GM12864 (cell line): ENCODE measurements at regions not wholly inside any gene's neighbourhood (a gene's known extent, or its start where the extent isn't known, plus 50 kb on each side); places are given as distances from the start of the nearest gene placed in this dataset.
"Not testable (repeated sequence)": the region's sequence is repeated elsewhere in the genome, so short reads cannot be mapped to it uniquely, and the experiment has no call there.

Source experiments
- DNase-seq: peaks from one replicate; pipeline ENCODE4 v3.0.0-alpha.2; 2011; ENCODE audit warnings: low read depth
- H3K4me3 ChIP-seq: 2 replicates; pipeline ENCODE4 v1.5.1; 2011; ENCODE audit warnings: mild to moderate bottlenecking, low read depth, low read length, control low read depth
- TF ChIP-seq, protein P1 (sequence below): IDR thresholded peaks from 2 replicates; pipeline ENCODE4 v1.5.1; 2011; ENCODE audit warnings: low read depth, mild to moderate bottlenecking, moderate library complexity, low read length, control low read depth, inconsistent platforms; ENCODE audit errors: missing control alignments

DNA sequence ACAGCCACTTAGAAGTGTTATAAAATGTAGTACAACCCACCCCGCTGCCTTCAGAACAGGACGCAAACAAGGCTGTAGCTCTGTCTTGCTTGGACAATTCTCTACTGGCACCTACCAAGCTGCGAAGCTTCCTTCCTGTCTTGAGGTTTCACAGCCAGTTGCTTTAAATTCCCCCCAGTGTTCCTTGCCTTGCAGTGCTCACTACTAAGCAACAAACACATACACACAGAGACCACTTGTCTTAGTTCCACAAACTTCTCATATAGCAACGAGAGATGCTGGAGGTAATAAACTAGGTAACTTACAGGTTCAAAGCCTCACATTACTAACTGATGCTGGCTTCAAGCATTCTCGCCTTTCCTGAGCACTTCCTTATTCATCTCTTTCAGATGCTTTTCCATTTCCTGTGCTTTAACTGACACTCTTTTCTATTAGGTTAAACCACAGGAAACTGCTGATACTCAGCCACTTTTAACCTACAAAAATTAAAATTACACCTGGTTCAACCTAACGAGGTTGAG lies 91.5 kb upstream of the PTGDR start:
- no peak overlapping the region for H3K4me3 ChIP-seq
- TF ChIP-seq, protein P1, sequence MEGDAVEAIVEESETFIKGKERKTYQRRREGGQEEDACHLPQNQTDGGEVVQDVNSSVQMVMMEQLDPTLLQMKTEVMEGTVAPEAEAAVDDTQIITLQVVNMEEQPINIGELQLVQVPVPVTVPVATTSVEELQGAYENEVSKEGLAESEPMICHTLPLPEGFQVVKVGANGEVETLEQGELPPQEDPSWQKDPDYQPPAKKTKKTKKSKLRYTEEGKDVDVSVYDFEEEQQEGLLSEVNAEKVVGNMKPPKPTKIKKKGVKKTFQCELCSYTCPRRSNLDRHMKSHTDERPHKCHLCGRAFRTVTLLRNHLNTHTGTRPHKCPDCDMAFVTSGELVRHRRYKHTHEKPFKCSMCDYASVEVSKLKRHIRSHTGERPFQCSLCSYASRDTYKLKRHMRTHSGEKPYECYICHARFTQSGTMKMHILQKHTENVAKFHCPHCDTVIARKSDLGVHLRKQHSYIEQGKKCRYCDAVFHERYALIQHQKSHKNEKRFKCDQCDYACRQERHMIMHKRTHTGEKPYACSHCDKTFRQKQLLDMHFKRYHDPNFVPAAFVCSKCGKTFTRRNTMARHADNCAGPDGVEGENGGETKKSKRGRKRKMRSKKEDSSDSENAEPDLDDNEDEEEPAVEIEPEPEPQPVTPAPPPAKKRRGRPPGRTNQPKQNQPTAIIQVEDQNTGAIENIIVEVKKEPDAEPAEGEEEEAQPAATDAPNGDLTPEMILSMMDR, result no peak
- peak; percentile 12 for DNase-seq

DNA sequence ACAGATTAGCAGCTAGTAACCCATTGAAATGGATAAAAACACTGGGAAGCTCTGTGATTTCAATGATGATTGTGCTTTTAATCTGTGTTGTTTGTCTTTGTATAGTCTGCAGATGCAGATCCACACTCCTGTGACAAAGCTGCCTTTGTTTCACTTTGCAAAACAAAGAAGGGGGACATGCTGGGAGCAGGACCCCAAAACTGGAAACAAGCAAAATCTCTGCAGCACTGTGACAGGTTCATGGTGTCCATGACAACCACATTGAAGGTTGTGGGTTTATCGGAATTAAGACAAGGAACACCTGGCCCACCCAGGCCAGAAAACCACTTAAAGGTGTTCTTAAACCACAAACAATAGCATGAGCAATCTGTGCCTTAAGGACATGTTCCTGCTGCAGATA lies 95.6 kb upstream of the PTGDR start:
- not testable (repeated sequence) for DNase-seq, H3K4me3 ChIP-seq

DNA sequence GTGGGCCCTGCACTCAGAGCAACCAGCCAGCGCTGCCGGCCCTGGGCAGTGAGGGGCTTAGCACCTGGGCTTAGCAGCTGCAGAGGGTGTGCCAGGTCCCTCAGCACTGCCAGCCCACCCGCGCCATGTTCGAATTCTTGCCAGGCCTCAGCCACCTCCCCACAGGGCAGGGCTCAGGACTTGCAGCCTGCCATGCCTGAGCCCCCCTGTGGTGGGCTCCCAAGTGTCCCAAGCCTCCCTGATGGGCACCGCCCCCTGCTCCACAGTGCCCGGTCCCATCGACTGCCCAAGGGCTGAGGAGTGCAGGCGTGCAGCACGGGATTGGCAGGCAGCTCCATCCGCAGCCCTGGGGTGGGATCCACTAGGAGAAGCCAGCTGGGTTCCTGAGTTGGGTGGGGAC lies 98.0 kb upstream of the NID2 start:
- no peak overlapping the region for H3K4me3 ChIP-seq
- DNase-seq, result no peak
- TF ChIP-seq, protein P1, result no peak

DNA sequence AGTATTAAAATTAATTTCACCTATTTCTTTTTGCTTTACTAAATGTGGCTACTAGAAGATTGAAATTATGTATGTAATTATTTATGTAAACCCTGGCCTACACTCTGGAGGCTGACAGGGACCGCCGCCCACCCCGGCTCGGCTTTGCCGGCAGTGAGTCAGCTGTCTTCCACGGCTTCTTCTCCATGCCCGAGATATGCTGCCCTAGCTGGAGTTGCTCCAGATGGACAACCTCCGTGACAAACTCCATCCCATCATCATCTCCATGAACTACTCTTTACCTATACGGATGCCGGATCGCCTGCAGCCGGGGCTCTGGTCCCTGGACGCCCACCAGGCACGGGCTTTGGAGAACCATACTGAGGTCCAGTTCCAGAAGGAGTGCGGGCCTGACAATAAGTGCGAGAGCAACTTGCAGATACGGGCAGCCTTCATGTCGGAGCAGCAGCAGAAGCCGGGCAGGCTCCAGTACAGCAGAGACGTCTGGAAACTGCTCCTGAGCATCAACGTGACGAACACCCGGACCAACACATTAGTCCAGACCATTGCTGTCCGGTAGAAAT lies 86.9 kb upstream of the NID2 start:
- TF ChIP-seq, protein P1, result no peak
- DNase-seq, result no peak

DNA sequence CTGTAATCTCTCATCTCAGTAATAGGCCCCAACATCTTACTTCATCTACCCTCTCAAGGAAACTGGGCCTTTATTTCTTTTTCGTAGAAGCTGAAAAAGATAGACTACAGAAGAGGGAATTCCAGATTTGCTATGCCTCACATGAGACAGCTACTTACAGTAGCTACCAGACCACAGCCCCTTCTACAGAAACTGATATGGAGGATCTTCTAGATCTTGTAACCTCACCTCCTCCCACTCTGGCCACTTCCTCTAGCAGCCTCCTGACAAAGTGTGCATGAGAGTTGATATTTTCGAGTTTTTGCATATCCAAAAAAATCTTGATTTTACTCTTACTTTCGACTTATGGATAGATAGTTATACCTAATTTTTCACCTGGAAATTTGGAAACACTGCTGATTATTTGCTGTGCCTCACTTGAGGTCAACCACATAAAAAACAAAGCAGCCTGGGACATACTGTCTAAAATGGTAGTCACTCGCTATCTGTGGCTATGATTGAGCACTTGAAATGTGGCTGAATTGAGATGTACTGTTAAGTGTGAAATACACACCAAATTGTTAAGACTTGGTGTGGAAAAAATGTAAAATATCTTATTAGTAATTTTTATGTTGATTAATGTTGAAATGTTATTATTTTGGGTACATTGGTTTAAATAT lies 86.3 kb upstream of the NID2 start:
- no peak overlapping the region for H3K4me3 ChIP-seq
- TF ChIP-seq, protein P1, result no peak
- no peak for DNase-seq

More for the DNA sequence above, 86.9 kb upstream of the NID2 start:
- H3K4me3 ChIP-seq, result no peak overlapping the region

DNA sequence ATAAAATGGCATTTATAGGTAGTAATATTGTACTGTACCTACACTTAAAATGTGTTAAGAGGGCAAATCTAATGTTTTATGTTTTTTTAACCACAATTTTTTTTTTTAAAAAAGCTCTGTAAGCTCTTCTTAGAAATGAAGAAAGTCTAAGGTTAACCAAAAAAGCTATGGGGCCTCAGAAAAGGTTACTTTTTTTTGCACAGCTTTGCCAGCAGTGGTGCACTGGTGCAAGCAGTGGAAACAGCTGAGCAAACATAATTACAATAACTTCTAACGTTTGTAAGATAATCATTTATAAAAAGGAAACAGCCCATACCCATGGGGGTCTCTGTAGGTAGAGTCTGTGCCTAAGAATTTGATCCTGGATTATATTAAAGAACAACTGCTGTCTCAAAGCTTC lies 85.1 kb upstream of the NID2 start:
- H3K4me3 ChIP-seq, result no peak overlapping the region
- TF ChIP-seq, protein P1, result no peak
- DNase-seq, result no peak

DNA sequence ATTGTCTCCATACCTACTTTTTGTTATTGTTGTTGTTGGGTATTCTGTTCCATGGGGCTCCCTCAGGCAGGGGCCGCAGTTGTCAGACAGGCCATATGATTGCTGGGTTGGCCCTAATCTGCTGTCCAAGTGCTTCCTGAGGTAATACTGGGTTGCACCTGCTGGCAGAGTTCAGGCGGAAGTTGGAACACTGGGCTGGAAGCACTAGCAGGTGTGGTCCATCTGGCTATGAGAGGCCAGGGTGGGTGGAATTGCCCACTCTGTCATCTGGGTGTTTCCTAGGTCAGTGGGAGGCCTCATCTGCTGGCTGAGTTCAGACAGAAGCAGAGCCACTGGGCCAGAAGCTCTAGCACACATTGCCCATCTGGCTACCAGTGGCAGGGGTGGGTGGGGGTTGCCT lies 81.3 kb upstream of the NID2 start:
- DNase-seq, result no peak
- H3K4me3 ChIP-seq, result no peak overlapping the region
- TF ChIP-seq, protein P1, result no peak
